SK-N-MC (cell line): ENCODE measurements at regions not wholly inside any gene's neighbourhood (a gene's known extent, or its start where the extent isn't known, plus 50 kb on each side); places are given as distances from the start of the nearest gene placed in this dataset.

Experiments used
- DNase-seq: peaks from one replicate; pipeline ENCODE4 v3.0.0-alpha.2; 2011; ENCODE audit warnings: low read depth, low spot score
- H3K27ac ChIP-seq: fragments of 200-600 bp; sonication (generic); 2 replicates; pipeline ENCODE4 v1.5.1; 2016; ENCODE audit warnings: mixed run types
- H3K36me3 ChIP-seq: fragments of 200-600 bp; sonication (generic); 2 replicates; pipeline ENCODE4 v1.6.1; 2017; ENCODE audit warnings: antibody characterized with exemption, low read length, mixed read lengths; ENCODE audit not compliant: insufficient read depth
- H3K4me3 ChIP-seq: fragments of 200-600 bp; sonication (generic); 2 replicates; pipeline ENCODE4 v1.5.1; 2016
- H3K9ac ChIP-seq: fragments of 200-600 bp; sonication (generic); 2 replicates; pipeline ENCODE4 v1.8.0; 2017; ENCODE audit warnings: mixed run types, mixed read lengths; ENCODE audit not compliant: insufficient read length
- H3K9me3 ChIP-seq: fragments of 200-600 bp; sonication (generic); 2 replicates; pipeline ENCODE4 v1.6.1; 2017; ENCODE audit warnings: low read depth, mild to moderate bottlenecking, antibody characterized with exemption, low read length, moderate library complexity, mixed read lengths
- EZH2 ChIP-seq: fragments of 200-600 bp; sonication (generic); IDR thresholded peaks from one replicate; pipeline ENCODE4 v1.6.1; 2017; ENCODE audit warnings: antibody characterized with exemption
- FOXP2 ChIP-seq: optimal IDR thresholded peaks from 2 replicates; pipeline ENCODE3; 2011; ENCODE audit warnings: mild to moderate bottlenecking, moderate library complexity; ENCODE audit not compliant: insufficient read depth; ENCODE audit errors: extremely low read length, control extremely low read depth
- POLR2AphosphoS5 ChIP-seq: IDR thresholded peaks from 2 replicates; pipeline ENCODE4 v1.6.1; 2012; ENCODE audit warnings: mild to moderate bottlenecking, low read depth, low read length, borderline replicate concordance

DNA sequence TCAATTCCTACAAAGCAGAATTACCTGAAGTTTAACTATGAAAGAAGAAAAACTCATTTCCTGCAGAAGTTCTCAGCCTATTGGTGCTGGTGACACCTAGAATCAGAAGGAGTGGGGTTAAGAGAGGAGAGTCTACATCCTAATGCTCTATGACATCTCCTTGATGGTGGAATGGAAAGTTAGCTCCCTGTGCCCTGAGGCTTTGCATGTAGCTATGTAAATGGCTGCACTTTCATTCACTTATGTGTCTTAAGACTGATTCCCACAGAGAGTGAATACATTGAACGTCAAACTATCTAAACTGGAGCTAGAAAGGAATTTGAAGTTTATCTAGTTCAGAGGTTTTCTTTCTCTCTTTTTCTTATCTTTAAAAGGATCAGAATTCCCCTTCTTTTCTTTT lies 52.1 kb upstream of the ADRB2 start:
- DNase-seq: no peak
- H3K27ac ChIP-seq: no peak overlapping the region
- H3K36me3 ChIP-seq: no peaks in the 10 kb centered on the region
- TF ChIP-seq EZH2: no peak
- TF ChIP-seq FOXP2: no peak
- TF ChIP-seq POLR2AphosphoS5: no peak
- H3K9ac ChIP-seq: no peak overlapping the region
- no peaks in the 10 kb centered on the region for H3K9me3 ChIP-seq
- H3K4me3 ChIP-seq: no peak overlapping the region

DNA sequence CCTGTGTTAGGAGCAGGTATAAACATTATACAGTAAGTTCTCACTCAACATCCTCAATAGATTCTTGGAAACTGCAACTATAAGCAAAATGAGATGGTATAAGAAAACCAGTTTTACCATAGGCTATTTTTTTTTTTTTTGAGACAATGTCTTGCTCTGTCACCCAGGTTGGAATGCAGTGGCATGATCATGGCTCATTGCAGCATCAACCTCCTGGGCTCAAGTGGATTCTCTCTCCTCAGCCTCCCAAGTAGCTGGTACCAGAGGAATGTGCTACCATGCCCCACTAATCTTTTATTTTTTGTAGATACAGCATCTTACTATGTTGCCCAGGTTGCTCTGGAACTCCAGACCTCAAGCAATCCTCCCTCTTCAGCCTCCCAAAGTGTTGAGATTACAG lies 50.1 kb upstream of the ADRB2 start:
- Histone ChIP-seq H3K9me3 (no peaks in the 10 kb centered on the region), H3K4me3 (no peak overlapping the region), H3K36me3 (no peaks in the 10 kb centered on the region), H3K27ac (no peak overlapping the region), H3K9ac (no peak overlapping the region)
- no peak for TF ChIP-seq POLR2AphosphoS5
- TF ChIP-seq EZH2: no peak
- TF ChIP-seq FOXP2: no peak
- DNase-seq: no peak
